ENCODE measurements at regions not wholly inside any gene's neighbourhood (a gene's known extent, or its start where the extent isn't known, plus 50 kb on each side); places are given as distances from the start of the nearest gene placed in this dataset.

- TF ChIP-seq, protein P1, sequence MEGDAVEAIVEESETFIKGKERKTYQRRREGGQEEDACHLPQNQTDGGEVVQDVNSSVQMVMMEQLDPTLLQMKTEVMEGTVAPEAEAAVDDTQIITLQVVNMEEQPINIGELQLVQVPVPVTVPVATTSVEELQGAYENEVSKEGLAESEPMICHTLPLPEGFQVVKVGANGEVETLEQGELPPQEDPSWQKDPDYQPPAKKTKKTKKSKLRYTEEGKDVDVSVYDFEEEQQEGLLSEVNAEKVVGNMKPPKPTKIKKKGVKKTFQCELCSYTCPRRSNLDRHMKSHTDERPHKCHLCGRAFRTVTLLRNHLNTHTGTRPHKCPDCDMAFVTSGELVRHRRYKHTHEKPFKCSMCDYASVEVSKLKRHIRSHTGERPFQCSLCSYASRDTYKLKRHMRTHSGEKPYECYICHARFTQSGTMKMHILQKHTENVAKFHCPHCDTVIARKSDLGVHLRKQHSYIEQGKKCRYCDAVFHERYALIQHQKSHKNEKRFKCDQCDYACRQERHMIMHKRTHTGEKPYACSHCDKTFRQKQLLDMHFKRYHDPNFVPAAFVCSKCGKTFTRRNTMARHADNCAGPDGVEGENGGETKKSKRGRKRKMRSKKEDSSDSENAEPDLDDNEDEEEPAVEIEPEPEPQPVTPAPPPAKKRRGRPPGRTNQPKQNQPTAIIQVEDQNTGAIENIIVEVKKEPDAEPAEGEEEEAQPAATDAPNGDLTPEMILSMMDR (conservative IDR thresholded peaks at IDR 0.05) = peak; percentile 53
- TF ChIP-seq ZFX (IDR thresholded peaks at IDR 0.05) = no peak
Observed at GRCh38 chr11:55503449-55503848, 50.8 kb upstream of the OR4C15 start.

Measured in C4-2B (cell line).